HCT116 (cell line): ENCODE measurements at regions not wholly inside any gene's neighbourhood (a gene's known extent, or its start where the extent isn't known, plus 50 kb on each side); places are given as distances from the start of the nearest gene placed in this dataset.

Experiments used
- ATAC-seq: fragments of 200-7000 bp; cut with Tn5 transposase; 2 replicates; pipeline ENCODE4 v1.9.1; 2020; ENCODE audit warnings: mild to moderate bottlenecking, moderate library complexity
- BruUV-seq: library from RNA; stranded (reverse); fragments of 400-500 nt; replicated peaks from 2 replicates; lab custom pipeline; 2021; lab: Mats Ljungman, UMichigan
- CTCF ChIA-PET: fragments of 300-600 bp; sonication (Branson Sonifier 250); formaldehyde crosslinking; loops from one replicate; lab custom pipeline; 2021; ENCODE audit warnings: antibody characterized with exemption; lab: Charles Lee
- POLR2A ChIA-PET: fragments of 300-600, 350-600 bp; sonication (Branson Sonifier 250); formaldehyde crosslinking; loops from one replicate; lab custom pipeline; 2021; ENCODE audit warnings: antibody characterized with exemption; lab: Charles Lee
- RAD21 ChIA-PET, 2 experiments: fragments of 300-600 bp; sonication (Branson Sonifier 250); formaldehyde crosslinking; loops; one replicate each; lab custom pipeline; 2023; ENCODE audit warnings: low total read pairs in 2 of 2; ENCODE audit not compliant: uncharacterized antibody in 2 of 2, unreplicated experiment in 2 of 2, low non-redundant PET in 1 of 2; lab: Charles Lee
- DNase-seq: peaks from one replicate; pipeline ENCODE4 v3.0.0-alpha.2; 2010; ENCODE audit warnings: low read depth, low spot score
- H2AFZ ChIP-seq: fragments of 200-600 bp; shearing (Covaris generic), sonication (generic); 2 replicates; pipeline ENCODE4 v1.6.1; 2017; ENCODE audit warnings: low read depth, mixed run types, mixed read lengths, antibody characterized with exemption, low read length; ENCODE audit not compliant: poor library complexity, severe bottlenecking
- H3K27ac ChIP-seq: 2 replicates; pipeline ENCODE4 v1.5.1; 2012; ENCODE audit warnings: low read depth, low read length
- H3K27me3 ChIP-seq: fragments of 200-600 bp; sonication (generic); 2 replicates; pipeline ENCODE4 v1.6.1; 2016; ENCODE audit warnings: mixed run types, low read length, mixed read lengths; ENCODE audit not compliant: insufficient read depth
- H3K36me3 ChIP-seq, 2 experiments: fragments of 200-500 bp in 1 of 2; fragments of 200-600 bp in 1 of 2; sonication (Bioruptor generic) in 1 of 2; sonication (generic) in 1 of 2; 2 replicates each; pipeline versions ENCODE4 v1.5.1 to v1.6.1; 2014 to 2016; ENCODE audit warnings: low read length in 2 of 2, inconsistent platforms in 1 of 2, mixed read lengths in 1 of 2, mixed run types in 1 of 2; ENCODE audit not compliant: insufficient read depth in 2 of 2, control insufficient read depth in 1 of 2
- H3K4me1 ChIP-seq, 2 experiments: fragments of 200-600 bp in 1 of 2; sonication (generic) in 1 of 2; 2 replicates each; pipeline versions ENCODE4 v1.5.1 to v1.6.1; 2012 to 2017; ENCODE audit warnings: low read length in 2 of 2, inconsistent platforms in 1 of 2, mild to moderate bottlenecking in 1 of 2, mixed read lengths in 1 of 2, mixed run types in 1 of 2, moderate library complexity in 1 of 2; ENCODE audit not compliant: insufficient read depth in 2 of 2, control insufficient read depth in 1 of 2
- H3K4me2 ChIP-seq: fragments of 200-600 bp; sonication (generic); 2 replicates; pipeline ENCODE4 v1.6.1; 2017; ENCODE audit warnings: mixed run types, low read length, mixed read lengths
- H3K4me3 ChIP-seq, 2 experiments: fragments of 200-600 bp in 1 of 2; sonication (generic) in 1 of 2; replicated peaks in 1 of 2; 2 replicates each; pipeline ENCODE4 v1.5.1; 2011 to 2016; ENCODE audit warnings: low read length in 2 of 2, control low read depth in 1 of 2, low read depth in 1 of 2, mild to moderate bottlenecking in 1 of 2, mixed read lengths in 1 of 2, mixed run types in 1 of 2
- H3K79me2 ChIP-seq: fragments of 200-600 bp; sonication (generic); 2 replicates; pipeline ENCODE4 v1.6.1; 2017; ENCODE audit warnings: mild to moderate bottlenecking, mixed run types, low read length, moderate library complexity, mixed read lengths; ENCODE audit not compliant: insufficient read depth
- H3K9ac ChIP-seq: fragments of 200-600 bp; sonication (generic); 2 replicates; pipeline ENCODE4 v1.6.1; 2016; ENCODE audit warnings: low read length, mixed read lengths
- H3K9me2 ChIP-seq: fragments of 200-600 bp; sonication (generic), shearing (Covaris generic); 2 replicates; pipeline ENCODE4 v1.6.1; 2017; ENCODE audit warnings: mixed run types, mild to moderate bottlenecking, moderate library complexity; ENCODE audit not compliant: insufficient read depth
- H3K9me3 ChIP-seq, 2 experiments: fragments of 200-500 bp in 1 of 2; fragments of 200-600 bp in 1 of 2; sonication (Bioruptor generic) in 1 of 2; sonication (generic) in 1 of 2; 2 replicates each; pipeline ENCODE4 v1.6.1; 2014 to 2017; ENCODE audit warnings: low read length in 2 of 2, mixed read lengths in 2 of 2, inconsistent platforms in 1 of 2, low read depth in 1 of 2, mild to moderate bottlenecking in 1 of 2, mixed run types in 1 of 2, moderate library complexity in 1 of 2; ENCODE audit not compliant: control insufficient read depth in 1 of 2, insufficient read depth in 1 of 2
- H4K20me1 ChIP-seq: fragments of 200-600 bp; sonication (generic), shearing (Covaris generic); 2 replicates; pipeline ENCODE4 v1.6.1; 2017; ENCODE audit warnings: mixed run types, mild to moderate bottlenecking, moderate library complexity; ENCODE audit not compliant: insufficient read depth
- CEBPB ChIP-seq: IDR thresholded peaks from 2 replicates; pipeline ENCODE4 v1.6.1; 2012; ENCODE audit warnings: low read depth
- JUND ChIP-seq: IDR thresholded peaks from 2 replicates; pipeline ENCODE4 v1.6.1; 2012
- POLR2AphosphoS5 ChIP-seq: IDR thresholded peaks from 2 replicates; pipeline ENCODE4 v1.6.1; 2011; ENCODE audit warnings: mild to moderate bottlenecking, low read depth, low read length, moderate library complexity
- RAD21 ChIP-seq: IDR thresholded peaks from 2 replicates; pipeline ENCODE4 v1.6.1; 2012; ENCODE audit warnings: low read depth, mild to moderate bottlenecking
- intact Hi-C: fragments of 100-400 bp; cut with micrococcal nuclease; formaldehyde crosslinking; loops from 2 replicates; pipeline ENCODE4 v1.10.0; 2022
- TF ChIP-seq, protein P1 (sequence below), 3 experiments: fragments of 200-600 bp in 1 of 3; sonication (generic) in 1 of 3; IDR thresholded peaks in 2 of 3; conservative IDR thresholded peaks in 1 of 3; 2 replicates each; pipeline ENCODE4 v1.5.1; 2012 to 2017; ENCODE audit warnings: low read depth in 2 of 3, low read length in 2 of 3, antibody characterized with exemption in 1 of 3, borderline replicate concordance in 1 of 3, control low read depth in 1 of 3, mild to moderate bottlenecking in 1 of 3, mixed read lengths in 1 of 3, mixed run types in 1 of 3, moderate library complexity in 1 of 3; ENCODE audit not compliant: insufficient read depth in 1 of 3
- TF ChIP-seq, protein P2 (sequence below): IDR thresholded peaks from 2 replicates; pipeline ENCODE4 v1.6.1; 2012
- TF ChIP-seq, protein P3 (sequence below): IDR thresholded peaks from 2 replicates; pipeline ENCODE4 v1.6.1; 2012; ENCODE audit warnings: low read depth

DNA sequence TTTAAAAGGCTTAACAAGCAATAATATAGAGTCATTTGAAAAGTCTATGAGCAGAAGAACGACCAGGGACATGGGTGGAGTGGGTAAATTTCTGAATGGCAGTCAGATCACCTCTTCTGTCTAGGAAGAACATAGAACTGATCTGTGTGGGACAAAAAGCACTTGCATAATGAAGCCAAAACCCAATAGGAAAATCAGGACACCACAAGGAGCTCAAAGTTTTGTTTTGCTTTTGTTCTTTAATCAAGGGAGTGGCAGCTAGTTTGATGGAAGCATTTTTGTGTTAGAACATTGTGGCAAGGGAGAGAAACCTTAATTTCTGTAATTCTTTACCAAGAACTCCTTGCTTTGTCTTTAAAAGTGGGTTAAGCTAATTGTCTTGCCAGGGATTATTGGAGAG lies 240.2 kb upstream of the TANK start:
- RAD21 ChIA-PET, result no interaction called here

More for the DNA sequence above, 240.2 kb upstream of the TANK start:
- Histone ChIP-seq H3K9me3 (no peaks in the 10 kb centered on the region), H3K27me3 (no peaks in the 10 kb centered on the region), H3K27ac (no peak overlapping the region), H3K4me1 (no peaks in the 10 kb centered on the region), H3K79me2 (no peaks in the 10 kb centered on the region), H3K36me3 (no peaks in the 10 kb centered on the region), H3K9ac (no peak overlapping the region), H2AFZ (no peak overlapping the region), H3K4me3 (no peak overlapping the region), H3K9me2 (no peaks in the 10 kb centered on the region), H3K4me2 (no peak overlapping the region), H4K20me1 (no peaks in the 10 kb centered on the region)
- intact Hi-C loops, result no loop called here
- ChIA-PET CTCF (interaction anchor here (1.2 kb wide), 1 partner anchor 50 kb away, joined by 3 read pairs; no protein-coding TSS in a partner anchor), POLR2A (no interaction called here)
- ATAC-seq, result no peak
- DNase-seq, result no peak
- TF ChIP-seq, protein P1, sequence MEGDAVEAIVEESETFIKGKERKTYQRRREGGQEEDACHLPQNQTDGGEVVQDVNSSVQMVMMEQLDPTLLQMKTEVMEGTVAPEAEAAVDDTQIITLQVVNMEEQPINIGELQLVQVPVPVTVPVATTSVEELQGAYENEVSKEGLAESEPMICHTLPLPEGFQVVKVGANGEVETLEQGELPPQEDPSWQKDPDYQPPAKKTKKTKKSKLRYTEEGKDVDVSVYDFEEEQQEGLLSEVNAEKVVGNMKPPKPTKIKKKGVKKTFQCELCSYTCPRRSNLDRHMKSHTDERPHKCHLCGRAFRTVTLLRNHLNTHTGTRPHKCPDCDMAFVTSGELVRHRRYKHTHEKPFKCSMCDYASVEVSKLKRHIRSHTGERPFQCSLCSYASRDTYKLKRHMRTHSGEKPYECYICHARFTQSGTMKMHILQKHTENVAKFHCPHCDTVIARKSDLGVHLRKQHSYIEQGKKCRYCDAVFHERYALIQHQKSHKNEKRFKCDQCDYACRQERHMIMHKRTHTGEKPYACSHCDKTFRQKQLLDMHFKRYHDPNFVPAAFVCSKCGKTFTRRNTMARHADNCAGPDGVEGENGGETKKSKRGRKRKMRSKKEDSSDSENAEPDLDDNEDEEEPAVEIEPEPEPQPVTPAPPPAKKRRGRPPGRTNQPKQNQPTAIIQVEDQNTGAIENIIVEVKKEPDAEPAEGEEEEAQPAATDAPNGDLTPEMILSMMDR (IDR thresholded peaks at IDR 0.05 in 2 of 3, conservative IDR thresholded peaks at IDR 0.05 in 1 of 3; ENCODE audit: borderline replicate concordance in 1 of 3, insufficient read depth in 1 of 3, low read depth in 2 of 3, low read length in 2 of 3), result no peak
- TF ChIP-seq CEBPB, result no peak
- TF ChIP-seq, protein P2, sequence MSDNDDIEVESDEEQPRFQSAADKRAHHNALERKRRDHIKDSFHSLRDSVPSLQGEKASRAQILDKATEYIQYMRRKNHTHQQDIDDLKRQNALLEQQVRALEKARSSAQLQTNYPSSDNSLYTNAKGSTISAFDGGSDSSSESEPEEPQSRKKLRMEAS, result no peak
- no peak for TF ChIP-seq RAD21
- TF ChIP-seq, protein P3, sequence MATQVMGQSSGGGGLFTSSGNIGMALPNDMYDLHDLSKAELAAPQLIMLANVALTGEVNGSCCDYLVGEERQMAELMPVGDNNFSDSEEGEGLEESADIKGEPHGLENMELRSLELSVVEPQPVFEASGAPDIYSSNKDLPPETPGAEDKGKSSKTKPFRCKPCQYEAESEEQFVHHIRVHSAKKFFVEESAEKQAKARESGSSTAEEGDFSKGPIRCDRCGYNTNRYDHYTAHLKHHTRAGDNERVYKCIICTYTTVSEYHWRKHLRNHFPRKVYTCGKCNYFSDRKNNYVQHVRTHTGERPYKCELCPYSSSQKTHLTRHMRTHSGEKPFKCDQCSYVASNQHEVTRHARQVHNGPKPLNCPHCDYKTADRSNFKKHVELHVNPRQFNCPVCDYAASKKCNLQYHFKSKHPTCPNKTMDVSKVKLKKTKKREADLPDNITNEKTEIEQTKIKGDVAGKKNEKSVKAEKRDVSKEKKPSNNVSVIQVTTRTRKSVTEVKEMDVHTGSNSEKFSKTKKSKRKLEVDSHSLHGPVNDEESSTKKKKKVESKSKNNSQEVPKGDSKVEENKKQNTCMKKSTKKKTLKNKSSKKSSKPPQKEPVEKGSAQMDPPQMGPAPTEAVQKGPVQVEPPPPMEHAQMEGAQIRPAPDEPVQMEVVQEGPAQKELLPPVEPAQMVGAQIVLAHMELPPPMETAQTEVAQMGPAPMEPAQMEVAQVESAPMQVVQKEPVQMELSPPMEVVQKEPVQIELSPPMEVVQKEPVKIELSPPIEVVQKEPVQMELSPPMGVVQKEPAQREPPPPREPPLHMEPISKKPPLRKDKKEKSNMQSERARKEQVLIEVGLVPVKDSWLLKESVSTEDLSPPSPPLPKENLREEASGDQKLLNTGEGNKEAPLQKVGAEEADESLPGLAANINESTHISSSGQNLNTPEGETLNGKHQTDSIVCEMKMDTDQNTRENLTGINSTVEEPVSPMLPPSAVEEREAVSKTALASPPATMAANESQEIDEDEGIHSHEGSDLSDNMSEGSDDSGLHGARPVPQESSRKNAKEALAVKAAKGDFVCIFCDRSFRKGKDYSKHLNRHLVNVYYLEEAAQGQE, result no peak
- TF ChIP-seq POLR2AphosphoS5, result no peak
- no peak for TF ChIP-seq JUND
- BruUV-seq, result no TSS peak
